GM12892 (cell line): ENCODE measurements at regions not wholly inside any gene's neighbourhood (a gene's known extent, or its start where the extent isn't known, plus 50 kb on each side); places are given as distances from the start of the nearest gene placed in this dataset.

ENCODE experiments used
- POLR2A ChIP-seq: IDR thresholded peaks from 2 replicates; pipeline ENCODE4 v1.6.1; 2011; ENCODE audit warnings: low read depth, low read length, control low read depth
- TAF1 ChIP-seq: IDR thresholded peaks from 2 replicates; pipeline ENCODE4 v1.6.1; 2011; ENCODE audit warnings: low read depth, mild to moderate bottlenecking, control low read depth, low read length, borderline replicate concordance

- TF ChIP-seq TAF1 = no peak
- no peak for TF ChIP-seq POLR2A
Measured at GRCh38 chr18:31241900-31242409, 76.0 kb upstream of the DSG1 start.
